ENCODE measurements at regions not wholly inside any gene's neighbourhood (a gene's known extent, or its start where the extent isn't known, plus 50 kb on each side); places are given as distances from the start of the nearest gene placed in this dataset.

DNA sequence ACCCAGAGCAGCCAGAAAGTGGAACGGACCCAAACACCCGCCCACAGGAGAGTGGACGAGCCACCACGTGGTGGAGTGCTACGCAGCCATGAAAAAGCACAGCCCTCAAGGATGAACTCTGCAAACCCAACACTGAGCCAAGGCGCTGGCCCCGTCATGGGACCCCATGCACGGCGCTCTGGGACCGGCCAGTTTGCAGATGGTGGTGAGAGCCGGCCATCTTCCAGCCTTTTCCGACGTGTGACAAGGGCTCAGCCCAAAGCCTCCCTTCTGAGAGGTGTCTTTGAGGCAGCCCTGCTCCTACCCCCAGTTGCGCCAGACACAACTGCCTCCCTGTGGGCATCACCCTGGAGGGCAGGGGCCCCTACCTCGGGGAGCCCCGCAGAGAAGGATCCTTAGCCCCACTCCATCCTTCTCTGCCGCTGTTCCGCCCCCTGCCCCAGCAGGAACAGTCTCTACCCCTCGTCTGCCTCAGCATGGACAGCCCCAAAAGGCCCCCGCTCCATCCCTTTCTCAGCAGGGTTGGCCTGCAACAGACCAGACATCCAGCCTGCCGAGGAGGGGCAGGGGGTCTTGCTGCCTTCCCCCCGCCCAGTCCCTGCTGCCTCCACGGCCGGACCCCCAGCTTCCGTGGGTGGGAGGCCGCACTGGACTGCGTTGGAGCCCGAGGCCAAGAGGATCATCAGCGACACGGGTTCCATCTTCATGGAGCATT is 75.7 kb downstream of the MICALL2 start:
- Mint-ChIP-seq H3K27ac (no peak overlapping the region), H3K27me3 (ENCODE audit: low read depth in 3 of 3) (peaks cover 5 to 6% (median 6%) of the 10 kb centered on the region in 3 donors), H3K9me3 (peaks cover 0 to 2% (median 0%) of the 10 kb centered on the region in 6 donors), H3K4me1 (peaks cover 0 to 1% of the 10 kb centered on the region in 2 donors), H3K36me3 (peaks cover 0 to 5% (median 0%) of the 10 kb centered on the region in 3 donors), H3K4me3 (no peak overlapping the region)
- DNase-seq, result no peak

DNA sequence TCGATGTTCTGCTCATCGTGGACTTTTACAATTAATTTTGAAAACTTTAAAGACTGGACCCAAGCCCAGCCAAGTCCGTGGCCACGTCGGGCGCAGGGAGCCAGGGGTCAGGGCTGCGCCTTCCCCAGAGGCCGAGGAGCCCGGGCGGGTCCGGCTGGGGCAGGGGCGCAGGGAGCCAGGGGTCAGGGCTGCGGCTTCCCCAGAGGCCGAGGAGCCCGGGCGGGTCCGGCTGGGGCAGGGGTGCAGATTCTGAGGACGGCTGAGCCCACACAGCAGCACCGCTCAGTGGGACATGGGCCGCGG is 75.2 kb downstream of the MICALL2 start:
- Mint-ChIP-seq H3K4me3 (no peak overlapping the region), H3K4me1 (peaks cover 0 to 1% of the 10 kb centered on the region in 2 donors), H3K36me3 (peaks cover 0 to 5% (median 0%) of the 10 kb centered on the region in 3 donors), H3K9me3 (peaks cover 0 to 2% (median 0%) of the 10 kb centered on the region in 6 donors), H3K27me3 (ENCODE audit: low read depth in 3 of 3) (peaks cover 5 to 9% (median 6%) of the 10 kb centered on the region in 3 donors), H3K27ac (no peak overlapping the region)
- no peak for DNase-seq

Data from immature natural killer cell (primary cell).